IgD-negative memory B cell (primary cell): ENCODE measurements at regions not wholly inside any gene's neighbourhood (a gene's known extent, or its start where the extent isn't known, plus 50 kb on each side); places are given as distances from the start of the nearest gene placed in this dataset.

Experiments
- H3K27ac Mint-ChIP-seq, 3 donors: one replicate each; pipeline ENCODE4 v1.8.0; 2020 to 2022; ENCODE audit warnings: mild to moderate bottlenecking in 3 of 3, mixed read lengths in 3 of 3, moderate library complexity in 1 of 3
- H3K27me3 Mint-ChIP-seq: one replicate; pipeline ENCODE4 v1.8.0; 2021; ENCODE audit warnings: mixed read lengths
- H3K36me3 Mint-ChIP-seq: one replicate; pipeline ENCODE4 v1.8.0; 2020; ENCODE audit warnings: mild to moderate bottlenecking, mixed read lengths
- H3K4me1 Mint-ChIP-seq, 3 donors: one replicate each; pipeline ENCODE4 v1.8.0; 2020 to 2022; ENCODE audit warnings: mixed read lengths in 3 of 3, mild to moderate bottlenecking in 1 of 3
- H3K4me3 Mint-ChIP-seq, 4 donors: one replicate each; pipeline ENCODE4 v1.8.0; 2020 to 2022; ENCODE audit warnings: mild to moderate bottlenecking in 4 of 4, mixed read lengths in 4 of 4, moderate library complexity in 3 of 4
- H3K9me3 Mint-ChIP-seq, 3 donors: one replicate each; pipeline ENCODE4 v1.8.0; 2020 to 2021; ENCODE audit warnings: mixed read lengths in 3 of 3, mild to moderate bottlenecking in 1 of 3

GRCh38 chr9:81225596-81225995, 463.8 kb downstream of the TLE1 start:
- no peaks in the 10 kb centered on the region for H3K36me3 Mint-ChIP-seq
- H3K4me1 Mint-ChIP-seq = peaks cover 0 to 7% (median 1%) of the 10 kb centered on the region in 3 donors

GRCh38 chr9:81224166-81225081, 464.9 kb downstream of the TLE1 start:
- Mint-ChIP-seq H3K36me3 (no peaks in the 10 kb centered on the region), H3K27me3 (no peaks in the 10 kb centered on the region), H3K4me1 (peaks cover 0 to 7% (median 1%) of the 10 kb centered on the region in 3 donors), H3K9me3 (no peaks in the 10 kb centered on the region), H3K27ac (no peak overlapping the region), H3K4me3 (no peak overlapping the region)

More at GRCh38 chr9:81225596-81225995, 463.8 kb downstream of the TLE1 start:
- no peak overlapping the region for H3K27ac Mint-ChIP-seq
- no peaks in the 10 kb centered on the region for H3K27me3 Mint-ChIP-seq
- H3K4me3 Mint-ChIP-seq = no peak overlapping the region
- no peaks in the 10 kb centered on the region for H3K9me3 Mint-ChIP-seq

- no peak overlapping the region for H3K4me3 Mint-ChIP-seq
- H3K27ac Mint-ChIP-seq = no peak overlapping the region
- no peaks in the 10 kb centered on the region for H3K27me3 Mint-ChIP-seq
- no peaks in the 10 kb centered on the region for H3K36me3 Mint-ChIP-seq
- no peaks in the 10 kb centered on the region for H3K4me1 Mint-ChIP-seq
- peaks cover 0 to 2% (median 2%) of the 10 kb centered on the region in 3 donors for H3K9me3 Mint-ChIP-seq
These were observed 474.4 kb downstream of the TLE1 start for GRCh38 chr9:81214975-81215374.

- Mint-ChIP-seq H3K4me1 (no peaks in the 10 kb centered on the region), H3K9me3 (peaks cover 0 to 2% (median 0%) of the 10 kb centered on the region in 3 donors), H3K27ac (no peak overlapping the region), H3K36me3 (no peaks in the 10 kb centered on the region), H3K27me3 (no peaks in the 10 kb centered on the region), H3K4me3 (no peak overlapping the region)
These were observed 475.9 kb downstream of the TLE1 start for GRCh38 chr9:81213456-81213855.

- no peaks in the 10 kb centered on the region for H3K9me3 Mint-ChIP-seq
- H3K4me3 Mint-ChIP-seq = no peak overlapping the region
- H3K36me3 Mint-ChIP-seq = no peaks in the 10 kb centered on the region
- H3K4me1 Mint-ChIP-seq = no peaks in the 10 kb centered on the region
- H3K27me3 Mint-ChIP-seq = no peaks in the 10 kb centered on the region
- H3K27ac Mint-ChIP-seq = no peak overlapping the region
These were observed 477.6 kb downstream of the TLE1 start for GRCh38 chr9:81211741-81212140.

- H3K27ac Mint-ChIP-seq = no peak overlapping the region
- H3K4me3 Mint-ChIP-seq = no peak overlapping the region
- no peaks in the 10 kb centered on the region for H3K4me1 Mint-ChIP-seq
- H3K9me3 Mint-ChIP-seq = no peaks in the 10 kb centered on the region
- no peaks in the 10 kb centered on the region for H3K36me3 Mint-ChIP-seq
- H3K27me3 Mint-ChIP-seq = no peaks in the 10 kb centered on the region
These were observed 481.7 kb downstream of the TLE1 start for GRCh38 chr9:81207651-81208050.

GRCh38 chr9:81202292-81202691, 487.1 kb downstream of the TLE1 start:
- Mint-ChIP-seq H3K4me1 (no peaks in the 10 kb centered on the region), H3K27me3 (no peaks in the 10 kb centered on the region), H3K4me3 (no peak overlapping the region), H3K36me3 (no peaks in the 10 kb centered on the region), H3K27ac (no peak overlapping the region), H3K9me3 (peaks cover 0 to 6% (median under 1%) of the 10 kb centered on the region in 3 donors)

GRCh38 chr9:81195206-81195605, 494.1 kb downstream of the TLE1 start:
- H3K27me3 Mint-ChIP-seq = peaks cover 6% of the 10 kb centered on the region
- peaks cover 0 to 2% (median 1%) of the 10 kb centered on the region in 3 donors for H3K9me3 Mint-ChIP-seq
- no peaks in the 10 kb centered on the region for H3K4me1 Mint-ChIP-seq
- H3K4me3 Mint-ChIP-seq = no peak overlapping the region
- no peak overlapping the region for H3K27ac Mint-ChIP-seq
- no peaks in the 10 kb centered on the region for H3K36me3 Mint-ChIP-seq

- H3K4me1 Mint-ChIP-seq = no peaks in the 10 kb centered on the region
- peaks cover 0 to 2% (median 1%) of the 10 kb centered on the region in 3 donors for H3K9me3 Mint-ChIP-seq
- peaks cover 6% of the 10 kb centered on the region for H3K27me3 Mint-ChIP-seq
- no peak overlapping the region for H3K4me3 Mint-ChIP-seq
- no peak overlapping the region for H3K27ac Mint-ChIP-seq
- no peaks in the 10 kb centered on the region for H3K36me3 Mint-ChIP-seq
These were observed 495.7 kb downstream of the TLE1 start for GRCh38 chr9:81193362-81194339.

GRCh38 chr9:81191222-81191621, 498.1 kb downstream of the TLE1 start:
- Mint-ChIP-seq H3K27ac (no peak overlapping the region), H3K9me3 (peaks cover 0 to 2% (median 1%) of the 10 kb centered on the region in 3 donors), H3K27me3 (peaks cover 6% of the 10 kb centered on the region), H3K36me3 (no peaks in the 10 kb centered on the region), H3K4me1 (no peaks in the 10 kb centered on the region), H3K4me3 (no peak overlapping the region)

- H3K36me3 Mint-ChIP-seq = no peaks in the 10 kb centered on the region
These were observed 498.7 kb downstream of the TLE1 start for GRCh38 chr9:81190659-81191058.

GRCh38 chr9:81183761-81184160, 505.6 kb downstream of the TLE1 start:
- Mint-ChIP-seq H3K27me3 (no peaks in the 10 kb centered on the region), H3K36me3 (no peaks in the 10 kb centered on the region), H3K4me1 (no peaks in the 10 kb centered on the region), H3K9me3 (peaks cover 0 to 2% (median 0%) of the 10 kb centered on the region in 3 donors), H3K27ac (no peak overlapping the region), H3K4me3 (no peak overlapping the region)

More at GRCh38 chr9:81190659-81191058, 498.7 kb downstream of the TLE1 start:
- no peaks in the 10 kb centered on the region for H3K4me1 Mint-ChIP-seq
- no peak overlapping the region for H3K27ac Mint-ChIP-seq
- H3K4me3 Mint-ChIP-seq = no peak overlapping the region
- peaks cover 0 to 2% (median 1%) of the 10 kb centered on the region in 3 donors for H3K9me3 Mint-ChIP-seq
- H3K27me3 Mint-ChIP-seq = peaks cover 6% of the 10 kb centered on the region

- H3K9me3 Mint-ChIP-seq = no peaks in the 10 kb centered on the region
- H3K27me3 Mint-ChIP-seq = no peaks in the 10 kb centered on the region
- no peaks in the 10 kb centered on the region for H3K4me1 Mint-ChIP-seq
- H3K36me3 Mint-ChIP-seq = no peaks in the 10 kb centered on the region
- H3K4me3 Mint-ChIP-seq = no peak overlapping the region
- H3K27ac Mint-ChIP-seq = no peak overlapping the region
These were observed 506.9 kb downstream of the TLE1 start for GRCh38 chr9:81182431-81182830.

- Mint-ChIP-seq H3K9me3 (peaks cover 0 to 5% (median 0%) of the 10 kb centered on the region in 3 donors), H3K4me3 (no peak overlapping the region), H3K4me1 (no peaks in the 10 kb centered on the region), H3K36me3 (no peaks in the 10 kb centered on the region), H3K27me3 (no peaks in the 10 kb centered on the region), H3K27ac (no peak overlapping the region)
These were observed 515.3 kb downstream of the TLE1 start for GRCh38 chr9:81174023-81174422.

- H3K36me3 Mint-ChIP-seq = no peaks in the 10 kb centered on the region
- no peak overlapping the region for H3K4me3 Mint-ChIP-seq
These were observed 517.7 kb downstream of the TLE1 start for GRCh38 chr9:81171689-81172088.

More at GRCh38 chr9:81171689-81172088, 517.7 kb downstream of the TLE1 start:
- Mint-ChIP-seq H3K4me1 (no peaks in the 10 kb centered on the region), H3K9me3 (peaks cover 1 to 5% (median 5%) of the 10 kb centered on the region in 3 donors), H3K27ac (no peak overlapping the region), H3K27me3 (no peaks in the 10 kb centered on the region)
